Colonic mucosa (tissue), 4 donors: ENCODE measurements at regions not wholly inside any gene's neighbourhood (a gene's known extent, or its start where the extent isn't known, plus 50 kb on each side); places are given as distances from the start of the nearest gene placed in this dataset.

Source experiments
- DNase-seq: peaks from one replicate; pipeline ENCODE4 v3.0.0-alpha.2; 2020
- H3K27ac ChIP-seq: fragments of 200-600 bp; one replicate; pipeline ENCODE4 v1.8.0; 2021
- H3K27me3 ChIP-seq: fragments of 200-600 bp; one replicate; pipeline ENCODE4 v1.8.0; 2021
- H3K36me3 ChIP-seq: fragments of 200-600 bp; one replicate; pipeline ENCODE4 v1.8.0; 2021
- H3K4me1 ChIP-seq: fragments of 200-600 bp; one replicate; pipeline ENCODE4 v1.8.0; 2021; ENCODE audit warnings: mild to moderate bottlenecking
- H3K4me3 ChIP-seq: fragments of 200-600 bp; one replicate; pipeline ENCODE4 v1.8.0; 2021
- H3K9ac ChIP-seq, 2 donors: one replicate each; pipeline ENCODE4 v1.7.0; 2013; ENCODE audit warnings: control low read depth in 2 of 2, low read depth in 2 of 2, low read length in 2 of 2
- H3K9me3 ChIP-seq: fragments of 200-600 bp; one replicate; pipeline ENCODE4 v1.8.0; 2021
- intact Hi-C: fragments of 100-400 bp; cut with DNase I; formaldehyde crosslinking; loops from one replicate; pipeline ENCODE4 v1.14.1; 2022
- TF ChIP-seq, protein P1 (sequence below): fragments of 200-600 bp; IDR thresholded peaks from one replicate; pipeline ENCODE4 v1.8.0; 2022; ENCODE audit warnings: antibody characterized with exemption, mild to moderate bottlenecking
- donor health status: healthy.
- donor health status: DM: no; HTN: no; CAD: no.
- donor health status: DM: no; HTN: no; CAD: no.

DNA sequence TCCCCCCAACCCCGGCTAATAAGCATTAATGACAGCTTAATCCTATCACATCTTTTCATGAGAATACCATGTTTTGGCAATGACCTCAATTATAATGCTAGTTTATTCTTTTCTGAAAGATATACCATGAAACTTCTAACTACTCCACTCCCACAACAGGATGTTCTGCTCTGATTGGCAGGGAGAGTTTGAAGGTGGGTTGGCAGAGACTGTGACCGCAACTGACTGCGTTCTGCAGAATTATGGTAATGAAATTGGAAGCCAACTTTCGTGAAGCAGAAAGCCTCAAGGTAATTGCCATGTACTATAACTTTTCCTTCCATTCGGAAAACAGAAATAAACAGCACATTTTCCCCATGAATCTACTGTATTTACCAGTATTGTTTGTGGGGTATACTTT is 288.2 kb upstream of the SEMA3D start:
- no peak overlapping the region for H3K4me3 ChIP-seq
- intact Hi-C loops, result no loop called here
- H3K9ac ChIP-seq, result no peak overlapping the region
- TF ChIP-seq, protein P1, sequence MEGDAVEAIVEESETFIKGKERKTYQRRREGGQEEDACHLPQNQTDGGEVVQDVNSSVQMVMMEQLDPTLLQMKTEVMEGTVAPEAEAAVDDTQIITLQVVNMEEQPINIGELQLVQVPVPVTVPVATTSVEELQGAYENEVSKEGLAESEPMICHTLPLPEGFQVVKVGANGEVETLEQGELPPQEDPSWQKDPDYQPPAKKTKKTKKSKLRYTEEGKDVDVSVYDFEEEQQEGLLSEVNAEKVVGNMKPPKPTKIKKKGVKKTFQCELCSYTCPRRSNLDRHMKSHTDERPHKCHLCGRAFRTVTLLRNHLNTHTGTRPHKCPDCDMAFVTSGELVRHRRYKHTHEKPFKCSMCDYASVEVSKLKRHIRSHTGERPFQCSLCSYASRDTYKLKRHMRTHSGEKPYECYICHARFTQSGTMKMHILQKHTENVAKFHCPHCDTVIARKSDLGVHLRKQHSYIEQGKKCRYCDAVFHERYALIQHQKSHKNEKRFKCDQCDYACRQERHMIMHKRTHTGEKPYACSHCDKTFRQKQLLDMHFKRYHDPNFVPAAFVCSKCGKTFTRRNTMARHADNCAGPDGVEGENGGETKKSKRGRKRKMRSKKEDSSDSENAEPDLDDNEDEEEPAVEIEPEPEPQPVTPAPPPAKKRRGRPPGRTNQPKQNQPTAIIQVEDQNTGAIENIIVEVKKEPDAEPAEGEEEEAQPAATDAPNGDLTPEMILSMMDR, result no peak
- no peaks in the 10 kb centered on the region for H3K27me3 ChIP-seq
- H3K4me1 ChIP-seq, result no peaks in the 10 kb centered on the region
- H3K9me3 ChIP-seq, result no peaks in the 10 kb centered on the region
- H3K36me3 ChIP-seq, result no peaks in the 10 kb centered on the region
- DNase-seq, result no peak
- no peak overlapping the region for H3K27ac ChIP-seq

DNA sequence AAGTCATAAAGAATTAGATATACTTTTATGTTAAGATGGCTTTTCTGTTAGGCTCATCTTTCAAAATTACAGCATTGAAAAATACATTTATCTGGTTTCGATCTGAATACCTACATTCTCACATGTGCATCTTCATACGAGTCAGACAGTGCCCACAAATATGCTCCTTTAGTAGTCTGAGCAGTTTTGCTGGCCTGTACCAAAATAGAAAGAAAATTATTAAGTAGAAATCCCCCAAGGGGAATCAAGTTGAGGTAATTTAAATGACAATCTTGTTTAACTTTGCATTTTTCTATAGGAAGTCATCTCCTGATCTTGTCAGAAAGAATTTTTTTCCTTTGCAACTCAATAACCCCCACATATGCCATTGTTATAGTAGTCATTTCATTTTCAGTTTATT is 287.4 kb upstream of the SEMA3D start:
- no peaks in the 10 kb centered on the region for H3K27me3 ChIP-seq
- no peak overlapping the region for H3K9ac ChIP-seq
- TF ChIP-seq, protein P1, result no peak
- H3K4me1 ChIP-seq, result no peaks in the 10 kb centered on the region
- H3K27ac ChIP-seq, result no peak overlapping the region
- H3K36me3 ChIP-seq, result no peaks in the 10 kb centered on the region
- DNase-seq, result no peak
- no peaks in the 10 kb centered on the region for H3K9me3 ChIP-seq
- intact Hi-C loops, result no loop called here
- no peak overlapping the region for H3K4me3 ChIP-seq

- H3K9me3 ChIP-seq, result no peaks in the 10 kb centered on the region
- H3K27ac ChIP-seq, result no peak overlapping the region
- no peak overlapping the region for H3K9ac ChIP-seq
- DNase-seq, result no peak
- no peaks in the 10 kb centered on the region for H3K4me1 ChIP-seq
- TF ChIP-seq, protein P1, result no peak
- no peak overlapping the region for H3K4me3 ChIP-seq
- intact Hi-C loops, result no loop called here
- no peaks in the 10 kb centered on the region for H3K36me3 ChIP-seq
- H3K27me3 ChIP-seq, result no peaks in the 10 kb centered on the region
Measured at GRCh38 chr7:85471740-85472139, 284.9 kb upstream of the SEMA3D start.

- Histone ChIP-seq H3K4me1 (no peaks in the 10 kb centered on the region), H3K9ac (no peak overlapping the region), H3K36me3 (no peaks in the 10 kb centered on the region), H3K4me3 (no peak overlapping the region), H3K27me3 (no peaks in the 10 kb centered on the region), H3K9me3 (no peaks in the 10 kb centered on the region), H3K27ac (no peak overlapping the region)
- intact Hi-C loops, result no loop called here
- DNase-seq, result no peak
- TF ChIP-seq, protein P1, result no peak
Measured at GRCh38 chr7:85471307-85471706, 284.5 kb upstream of the SEMA3D start.

DNA sequence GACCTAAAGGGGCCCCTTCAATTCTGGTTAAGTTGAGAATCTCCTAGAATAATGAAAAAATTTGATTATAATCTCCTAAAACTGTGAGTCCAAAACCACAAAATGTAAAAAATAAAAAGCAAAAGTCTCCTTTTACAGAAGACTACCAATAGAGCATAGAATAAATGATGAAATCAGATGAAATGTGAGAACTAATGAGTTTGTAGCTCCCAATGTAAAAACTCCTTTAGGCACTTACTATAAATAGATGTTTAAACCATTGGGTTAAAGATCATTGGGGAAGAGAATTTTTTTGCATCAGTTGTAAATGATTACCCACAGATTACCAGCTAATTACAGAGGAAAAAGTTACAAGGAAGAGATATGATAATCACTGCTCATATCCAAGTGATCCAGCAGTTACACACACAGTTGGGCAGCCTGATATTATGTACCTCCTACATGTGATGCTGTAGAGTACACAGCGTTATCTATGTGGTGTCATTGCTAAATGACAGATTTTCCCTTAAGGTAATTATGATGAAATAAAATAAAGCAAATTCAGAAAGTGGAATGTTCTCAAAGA is 282.7 kb upstream of the SEMA3D start:
- TF ChIP-seq, protein P1, result no peak
- H3K27ac ChIP-seq, result no peak overlapping the region
- intact Hi-C loops, result loop anchor here (10.0 kb wide), 1 partner anchor 425 kb away; no protein-coding TSS in a partner anchor

More for the DNA sequence above, 282.7 kb upstream of the SEMA3D start:
- Histone ChIP-seq H3K9me3 (no peaks in the 10 kb centered on the region), H3K27me3 (no peaks in the 10 kb centered on the region), H3K36me3 (no peaks in the 10 kb centered on the region), H3K4me3 (no peak overlapping the region), H3K9ac (no peak overlapping the region), H3K4me1 (no peaks in the 10 kb centered on the region)
- DNase-seq, result no peak
